HT1080 (cell line): ENCODE measurements at regions not wholly inside any gene's neighbourhood (a gene's known extent, or its start where the extent isn't known, plus 50 kb on each side); places are given as distances from the start of the nearest gene placed in this dataset.

Source experiments
- DNase-seq: peaks from one replicate; pipeline ENCODE4 v3.0.0-alpha.2; 2015; ENCODE audit warnings: low read depth

DNA sequence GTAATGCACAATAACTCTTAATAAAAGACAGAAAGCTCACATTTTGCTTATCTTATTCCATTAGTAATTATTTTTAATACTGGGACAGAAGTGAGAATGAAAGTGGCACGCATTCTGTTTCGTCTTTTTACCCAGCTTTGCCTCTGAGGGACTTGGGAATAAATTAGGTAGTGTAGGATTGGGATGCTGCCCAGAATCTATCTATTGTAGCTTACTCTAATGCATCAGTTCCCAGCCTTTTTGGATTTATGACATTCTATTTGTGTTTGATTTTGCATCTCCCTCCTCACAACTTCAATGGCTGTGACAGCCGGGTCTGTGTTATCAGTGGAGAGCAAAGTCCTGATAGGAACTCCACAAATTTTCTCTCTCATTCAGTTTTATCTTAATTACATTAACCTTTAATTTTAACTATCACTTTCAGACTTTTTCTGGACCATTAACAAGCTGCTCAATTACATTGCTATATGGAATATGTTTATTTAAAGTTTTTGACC lies 62.9 kb upstream of the TULP4 start:
- DNase-seq = no peak

DNA sequence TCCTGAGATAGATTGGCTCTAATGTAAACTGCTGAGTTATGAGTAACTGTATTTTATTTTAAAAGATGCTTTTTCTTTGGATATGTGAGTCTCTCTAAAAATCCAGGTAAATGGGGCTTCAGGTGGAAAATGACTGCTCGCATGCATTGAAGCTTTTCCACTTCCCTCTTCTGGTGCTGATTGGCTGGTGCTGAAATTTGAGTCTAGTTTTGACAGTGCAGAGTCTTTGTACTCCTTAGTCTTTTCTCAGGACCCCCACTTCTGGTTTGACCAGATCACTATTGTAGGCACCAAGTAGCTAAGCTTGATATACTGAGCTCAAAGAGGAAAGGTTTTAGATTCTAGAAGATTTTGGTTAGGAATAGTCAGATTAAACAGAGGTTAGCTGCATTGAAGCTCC lies 60.7 kb upstream of the TULP4 start:
- no peak for DNase-seq

DNA sequence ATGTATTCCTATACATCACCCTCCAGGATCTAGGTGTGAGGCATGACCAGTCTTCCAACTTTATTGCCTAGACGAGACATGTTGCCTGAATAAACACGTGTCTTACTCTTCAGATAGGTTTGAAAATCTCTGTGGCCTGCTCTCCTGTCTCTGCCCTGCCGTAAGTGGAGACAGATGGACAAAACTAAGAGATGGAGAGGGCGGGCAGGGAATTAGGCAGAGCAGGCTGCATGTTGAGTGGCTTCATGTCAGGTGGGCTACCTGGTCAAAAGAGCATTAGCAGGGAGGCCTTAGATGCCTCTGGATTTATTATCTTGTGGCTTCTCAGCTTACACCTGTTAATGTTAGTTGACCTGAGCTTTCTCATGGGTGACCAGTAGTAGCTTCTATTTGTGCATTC lies 59.0 kb upstream of the TULP4 start:
- no peak for DNase-seq

DNA sequence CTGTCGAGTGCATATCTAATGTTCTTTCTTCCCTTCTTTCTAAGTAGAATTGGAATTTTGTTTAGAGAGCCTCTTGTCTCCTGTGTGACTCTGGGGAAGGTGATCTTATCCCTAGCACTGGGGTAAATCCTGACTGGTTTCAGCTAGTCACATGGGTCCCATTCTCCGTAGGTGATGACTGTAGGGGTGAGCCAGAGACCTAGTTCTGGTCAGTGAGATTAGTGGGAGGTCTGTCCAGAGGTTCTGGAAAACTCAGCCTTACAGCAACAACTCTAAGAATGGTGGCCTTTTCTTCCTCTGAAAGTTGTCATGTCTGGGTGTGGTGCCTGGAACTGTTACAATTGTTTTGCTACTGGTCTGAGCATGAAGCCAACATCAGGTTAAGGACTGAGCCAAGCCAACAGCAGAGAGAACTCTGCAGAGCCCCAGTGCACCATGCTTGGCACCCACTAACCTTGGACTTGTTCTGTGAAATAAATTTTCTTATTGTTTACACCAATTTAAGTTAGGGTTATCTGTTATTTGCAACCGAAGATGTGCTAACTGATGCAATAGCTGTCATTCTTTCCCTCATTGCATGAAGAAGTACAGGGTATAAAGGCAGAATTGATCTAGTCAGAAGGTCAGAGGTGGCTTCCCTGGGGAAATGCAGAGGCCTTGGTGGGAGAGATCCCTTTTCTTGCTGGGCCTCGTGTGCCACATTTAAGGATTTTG lies 56.8 kb upstream of the TULP4 start:
- no peak for DNase-seq

DNA sequence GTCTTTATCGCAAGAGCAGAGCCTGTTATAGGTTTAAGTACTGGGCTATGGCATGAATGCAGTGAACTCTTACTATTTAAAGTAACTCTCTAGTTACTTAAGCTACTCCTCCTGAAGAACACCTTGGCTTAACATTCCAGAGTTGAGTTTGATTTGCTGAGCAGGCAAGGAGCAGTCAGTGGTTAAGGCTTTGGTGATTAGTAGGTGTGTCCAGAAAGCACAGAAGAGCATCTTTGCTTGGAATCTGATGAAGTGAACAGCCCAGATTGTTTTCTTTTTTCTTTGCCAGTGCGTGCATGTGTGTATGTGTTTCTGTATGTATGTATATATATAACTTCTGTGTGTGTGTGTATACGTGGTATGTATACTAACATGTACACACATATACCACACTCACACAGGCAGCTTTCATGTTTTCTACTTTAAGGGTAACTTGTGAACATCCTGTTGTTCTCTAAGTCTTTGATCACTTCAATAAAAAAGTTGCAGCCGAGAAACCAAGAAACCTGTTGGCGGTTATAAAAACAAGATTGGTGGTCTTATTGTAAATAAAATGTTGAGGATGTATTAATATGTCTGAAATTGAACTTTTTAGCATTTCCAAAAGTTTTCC lies 56.2 kb upstream of the TULP4 start:
- no peak for DNase-seq

DNA sequence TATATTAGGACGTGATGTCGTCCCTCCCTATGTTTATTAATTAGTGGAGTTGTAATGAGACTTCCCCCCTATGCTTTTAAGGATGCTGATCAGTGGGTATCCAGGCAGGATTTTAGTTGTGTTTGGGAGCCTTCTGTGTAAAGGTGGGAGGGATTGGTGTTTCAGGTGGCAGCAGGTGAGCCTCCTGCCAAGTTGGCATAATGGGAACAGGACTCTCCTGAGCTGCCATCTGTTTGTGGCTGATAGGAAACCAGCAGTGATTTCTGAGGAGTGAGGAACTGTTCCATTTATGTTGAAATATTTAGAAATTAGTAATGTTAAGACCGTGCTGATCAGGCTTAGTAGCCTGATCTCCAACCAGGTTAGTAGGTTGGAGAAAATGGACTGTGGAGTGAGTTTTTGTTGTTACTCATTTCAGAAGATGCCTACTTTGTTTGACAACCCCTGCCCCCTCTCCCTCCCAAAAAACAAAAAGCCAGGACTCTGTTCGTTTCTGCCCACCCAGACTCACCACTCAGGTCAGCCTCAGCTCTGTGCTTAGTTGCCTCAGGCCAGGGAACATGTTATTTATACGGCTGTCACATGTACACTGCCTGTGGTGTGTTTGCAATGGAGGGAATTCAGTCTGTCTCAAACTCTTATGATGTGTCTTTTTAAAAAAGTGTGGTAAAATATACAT lies 55.4 kb upstream of the TULP4 start:
- DNase-seq = no peak

DNA sequence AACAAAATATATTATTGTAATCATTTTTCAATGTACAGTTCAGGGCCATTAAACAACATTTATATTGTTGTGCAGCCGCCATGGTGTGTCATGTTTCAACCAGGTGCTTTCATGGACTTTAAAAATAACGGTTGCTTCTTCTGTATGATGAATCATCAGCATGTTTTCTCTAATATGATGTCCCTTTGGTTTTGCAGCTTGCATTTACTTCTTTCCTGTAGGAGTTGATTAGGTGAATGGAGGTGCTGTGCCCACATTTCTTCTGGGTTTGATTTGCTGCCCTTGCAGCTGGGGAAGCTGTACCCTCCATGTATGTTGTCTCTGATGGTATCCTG lies 54.9 kb upstream of the TULP4 start:
- DNase-seq = peak; percentile 18

DNA sequence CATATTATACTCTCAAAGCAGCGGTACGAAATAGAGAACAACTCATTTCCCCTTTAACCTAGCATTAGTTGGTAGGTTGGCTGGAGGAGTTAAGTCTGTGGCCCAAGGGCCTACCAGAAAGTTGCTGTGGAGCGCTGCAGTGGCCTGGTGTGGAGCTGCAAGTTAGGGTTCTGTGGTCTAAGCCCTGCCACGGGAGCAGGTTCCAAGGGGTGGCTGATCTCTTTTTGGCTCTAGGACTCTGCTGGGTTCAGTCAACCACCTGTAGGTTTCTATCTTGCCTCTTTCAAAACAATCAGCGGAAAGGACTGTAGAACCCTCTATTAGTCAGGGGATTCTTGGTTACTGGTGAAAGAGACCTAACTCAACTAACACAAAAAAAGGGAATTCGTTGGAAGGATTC lies 54.5 kb upstream of the TULP4 start:
- DNase-seq = no peak

DNA sequence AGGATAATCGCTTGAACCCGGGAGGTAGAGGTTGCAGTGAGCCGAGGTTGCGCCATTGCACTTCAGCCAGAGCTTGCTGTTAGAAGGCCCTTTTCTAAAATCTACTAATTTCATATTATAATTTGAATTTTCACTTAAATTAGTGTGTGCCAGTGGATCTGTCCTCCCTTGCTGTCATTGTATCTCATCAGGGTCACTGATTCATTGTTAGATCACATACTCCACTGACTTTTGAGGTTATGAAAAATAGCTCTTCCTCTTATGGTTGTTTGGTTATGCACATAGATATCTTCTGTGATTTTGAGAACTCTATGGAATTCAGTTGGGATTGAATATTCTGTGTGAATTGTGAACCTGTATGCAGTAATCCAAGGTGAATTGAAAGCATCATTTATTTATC lies 53.1 kb upstream of the TULP4 start:
- DNase-seq = no peak

DNA sequence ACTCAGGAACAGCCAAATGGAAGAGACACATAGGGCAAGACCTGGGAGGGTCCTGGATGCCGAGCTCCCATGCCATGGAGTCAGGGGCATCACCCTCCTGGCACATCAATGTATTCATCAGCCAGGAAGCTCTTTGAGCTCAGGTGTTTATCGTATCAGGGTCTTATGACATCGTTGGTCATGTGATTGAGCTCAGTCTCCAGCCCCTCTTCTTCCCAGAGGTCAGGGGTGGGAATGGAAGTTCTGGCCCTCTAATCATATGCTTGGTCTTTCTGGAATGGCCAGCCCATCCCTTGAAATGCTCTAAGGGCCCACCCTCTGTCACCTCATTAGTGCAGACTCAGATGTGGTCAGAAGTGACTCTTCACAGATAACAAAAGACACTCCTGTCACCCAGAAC lies 52.4 kb upstream of the TULP4 start:
- DNase-seq = no peak

DNA sequence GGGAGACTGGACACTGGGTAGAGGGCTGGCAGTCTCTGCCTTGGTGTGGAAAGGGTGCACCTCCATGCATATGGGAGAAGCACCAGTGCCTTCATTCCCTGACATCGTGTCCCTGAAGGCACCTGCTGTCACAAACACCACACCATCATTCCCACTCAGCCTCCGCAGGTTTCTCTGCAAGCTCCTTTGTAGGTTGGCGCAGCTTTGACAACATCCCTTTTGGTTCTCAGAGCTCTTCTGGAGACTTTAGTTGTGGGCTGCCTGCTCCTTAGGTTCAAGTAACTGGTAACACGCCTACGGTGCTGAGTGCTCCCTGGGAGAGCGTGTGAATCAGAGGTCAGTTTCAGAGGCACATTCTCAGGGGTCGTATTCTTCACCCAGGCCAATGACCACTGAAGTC lies 50.2 kb upstream of the TULP4 start:
- DNase-seq = no peak
